NCI-H446 treated with DMSO at 0.1 percent for 48 hours (cell line): ENCODE measurements at regions not wholly inside any gene's neighbourhood (a gene's known extent, or its start where the extent isn't known, plus 50 kb on each side); places are given as distances from the start of the nearest gene placed in this dataset.
"Not testable (repeated sequence)": the region's sequence is repeated elsewhere in the genome, so short reads cannot be mapped to it uniquely, and the experiment has no call there.

Experiments
- DNase-seq: peaks from one replicate; lab custom pipeline; 2025; lab: John Stamatoyannopoulos, UW

DNA sequence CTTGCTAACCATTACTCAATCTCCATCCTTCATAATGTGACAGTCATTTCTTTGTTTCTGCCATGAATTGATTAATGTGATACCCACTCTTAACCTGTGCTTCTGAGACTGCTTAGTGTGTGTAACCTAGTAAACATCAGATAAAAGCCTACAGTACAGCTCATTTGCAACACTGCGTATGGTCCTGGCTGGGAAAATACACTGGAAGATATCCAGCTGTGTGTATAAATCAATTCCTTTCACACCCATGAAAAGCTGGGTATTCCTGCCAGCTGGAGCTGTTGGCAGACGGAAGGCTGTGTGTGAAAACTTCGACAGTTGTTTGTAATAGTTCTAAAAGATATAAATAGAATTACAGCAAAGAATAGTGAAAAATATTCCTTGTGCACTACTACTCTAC lies 509.2 kb downstream of the FRK start:
- peak; percentile 90 for DNase-seq

DNA sequence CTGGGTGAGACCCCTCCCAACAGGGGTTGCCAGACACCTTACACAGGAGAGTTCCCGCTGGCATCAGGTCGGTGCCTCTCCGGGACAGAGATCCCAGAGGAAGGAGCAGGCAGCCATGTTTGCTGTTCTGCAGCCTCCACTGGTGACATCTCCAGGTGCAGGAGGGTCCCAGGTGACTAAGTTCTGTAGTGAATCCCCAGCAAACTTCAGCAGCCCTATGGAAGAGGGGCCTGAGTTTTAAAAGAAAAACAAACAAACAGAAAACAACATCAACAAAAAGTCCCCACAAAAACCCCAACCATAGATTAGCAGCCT lies 515.1 kb downstream of the FRK start:
- DNase-seq, result no peak

DNA sequence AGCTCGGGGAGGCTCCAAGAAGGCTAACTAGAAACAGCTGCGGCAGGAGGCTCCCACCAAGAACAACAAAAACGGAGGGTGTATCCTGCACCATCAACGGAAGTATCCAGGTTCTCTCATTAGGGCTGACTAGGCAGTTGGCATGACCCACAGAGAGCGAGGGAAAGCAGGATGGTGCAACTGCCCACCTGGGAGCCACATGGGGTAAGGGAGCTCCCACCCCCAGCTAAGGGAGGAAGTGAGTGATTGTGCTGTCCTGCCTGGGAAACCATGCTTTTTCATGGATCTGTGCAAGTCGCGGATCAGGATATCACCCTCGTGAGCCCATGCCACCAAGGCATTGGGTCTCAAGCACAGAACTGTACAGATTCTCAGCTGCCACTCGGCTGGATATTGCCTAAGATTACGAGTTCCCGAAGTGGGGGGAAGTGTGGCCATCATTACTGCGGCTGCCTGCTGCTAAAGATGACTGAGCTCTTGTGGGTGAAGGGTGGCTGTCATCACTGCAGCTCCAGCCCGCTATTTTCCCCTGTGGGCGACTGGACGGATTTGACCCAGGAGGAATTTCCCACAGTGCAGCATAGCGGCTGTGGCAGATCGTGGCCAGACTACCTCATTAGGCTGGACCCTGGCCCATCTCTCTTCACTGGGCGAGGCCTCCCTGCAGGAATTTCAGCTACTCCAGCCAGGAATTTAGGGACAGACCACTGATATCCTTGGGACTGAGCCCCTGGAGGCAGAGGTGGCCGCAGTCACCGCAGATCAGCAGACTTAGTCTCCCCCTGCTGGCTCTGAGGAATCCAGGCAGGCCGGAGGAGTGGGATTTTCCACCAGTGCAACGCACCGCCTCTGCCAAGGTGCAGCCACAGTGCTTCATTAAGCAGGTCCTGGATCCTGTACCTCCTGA lies 515.7 kb downstream of the FRK start:
- DNase-seq, result no peak

DNA sequence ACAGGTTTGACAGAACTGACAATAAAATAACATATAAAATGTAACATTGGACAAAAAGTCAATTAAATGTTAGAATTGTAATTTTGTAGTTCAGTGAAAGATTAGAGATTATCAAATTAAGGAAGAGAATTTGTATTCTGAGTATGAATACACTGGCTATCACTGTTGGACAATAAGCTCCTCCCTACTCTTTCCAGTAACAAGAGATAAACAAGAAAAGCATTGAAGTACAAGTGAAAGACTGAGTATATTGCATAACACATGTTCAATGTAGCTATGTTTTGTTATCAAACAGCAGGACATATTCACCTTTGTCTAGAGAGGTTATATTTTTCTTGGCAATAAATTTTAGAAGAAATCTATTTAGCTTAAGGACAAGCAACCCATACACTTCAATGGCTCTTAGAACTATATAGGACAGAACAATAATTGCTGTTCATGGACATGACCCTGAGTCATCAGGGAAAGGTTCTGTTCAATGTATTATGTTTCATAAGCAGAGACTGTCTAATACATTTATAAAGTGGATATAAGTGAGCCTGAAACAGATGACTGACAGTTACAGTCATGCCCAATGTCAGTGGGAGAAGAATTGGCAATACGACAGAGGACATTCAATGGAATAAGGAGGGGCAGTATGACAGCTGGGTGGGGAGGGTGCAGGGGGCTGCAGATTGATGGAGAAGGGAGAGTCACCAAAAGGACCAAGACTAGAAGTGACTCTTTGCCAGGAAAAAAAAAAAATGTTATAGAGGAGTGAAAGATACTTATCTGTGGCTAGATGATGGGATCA lies 520.4 kb downstream of the FRK start:
- DNase-seq, result no peak

DNA sequence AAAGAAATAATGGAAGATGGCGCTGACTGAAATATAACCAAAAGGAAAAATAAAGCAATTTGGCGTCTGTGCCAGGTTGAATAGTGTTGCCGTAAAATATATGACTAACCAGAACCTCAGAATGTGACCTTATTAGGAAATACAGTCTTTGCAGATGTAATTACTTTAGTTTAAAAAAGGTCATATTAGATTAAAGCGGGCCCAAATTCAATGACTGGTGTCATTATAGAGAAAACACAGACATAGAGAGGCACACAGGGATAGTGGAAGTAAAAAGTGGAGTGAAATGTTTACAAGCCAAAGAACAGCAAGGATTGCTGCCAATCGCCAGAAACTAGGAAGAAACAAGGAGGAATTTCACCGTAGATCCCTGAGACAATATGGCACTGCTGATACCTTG lies 521.2 kb downstream of the FRK start:
- no peak for DNase-seq

DNA sequence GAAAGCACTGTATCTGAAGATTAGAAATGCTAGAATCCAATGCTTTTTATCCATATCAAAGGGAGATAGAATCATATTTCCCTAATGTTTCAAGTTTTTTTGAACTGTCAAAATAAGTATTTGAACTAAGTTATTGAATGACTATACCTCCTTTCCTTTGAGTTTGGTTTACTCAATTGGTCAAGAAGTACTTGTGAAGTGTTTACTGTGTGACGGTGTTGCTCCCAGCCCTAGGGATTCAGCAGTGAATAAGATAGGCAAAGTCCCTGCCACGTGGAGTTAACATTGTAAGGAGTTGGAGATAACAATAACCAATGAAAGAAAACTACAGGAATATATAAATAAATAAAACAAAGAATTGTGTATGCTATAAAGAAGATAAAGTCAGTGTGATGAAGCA lies 535.9 kb downstream of the FRK start:
- no peak for DNase-seq

DNA sequence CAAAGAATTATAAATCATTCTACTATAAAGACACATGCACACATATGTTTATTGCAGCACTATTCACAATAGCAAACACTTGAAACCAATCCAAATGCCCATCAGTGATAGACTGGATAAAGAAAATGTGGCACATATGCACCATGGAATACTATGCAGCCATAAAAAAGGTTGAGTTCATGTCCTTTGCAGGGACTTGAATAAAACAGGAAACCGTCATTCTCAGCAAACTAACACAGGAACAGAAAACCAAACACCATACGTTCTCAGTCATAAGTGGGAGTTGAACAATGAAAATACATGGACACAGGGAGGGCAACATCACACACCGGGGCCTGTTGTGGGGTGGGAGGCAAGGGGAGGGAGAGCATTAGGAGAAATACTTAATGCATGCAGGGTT lies 538.9 kb downstream of the FRK start:
- DNase-seq, result not testable (repeated sequence)

DNA sequence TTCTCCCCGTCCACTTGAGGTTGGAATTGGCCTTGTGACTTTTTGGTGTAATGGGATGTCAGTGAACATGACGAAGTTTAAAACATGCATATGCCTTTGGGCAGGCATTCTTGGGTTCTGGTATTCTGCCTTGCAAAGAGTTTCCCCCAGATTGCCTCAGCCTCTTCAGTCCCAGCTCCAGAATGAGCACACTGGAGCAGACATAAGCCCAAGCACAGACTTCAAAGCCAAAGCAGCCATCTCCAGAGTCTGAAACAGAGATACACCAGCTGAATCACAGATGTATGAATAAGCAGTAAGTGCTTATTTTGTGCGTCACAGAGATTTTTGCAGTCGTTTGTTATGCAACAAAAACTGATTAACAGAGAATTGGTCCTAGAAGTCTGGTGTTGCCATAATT lies 546.0 kb downstream of the FRK start:
- DNase-seq, result no peak

DNA sequence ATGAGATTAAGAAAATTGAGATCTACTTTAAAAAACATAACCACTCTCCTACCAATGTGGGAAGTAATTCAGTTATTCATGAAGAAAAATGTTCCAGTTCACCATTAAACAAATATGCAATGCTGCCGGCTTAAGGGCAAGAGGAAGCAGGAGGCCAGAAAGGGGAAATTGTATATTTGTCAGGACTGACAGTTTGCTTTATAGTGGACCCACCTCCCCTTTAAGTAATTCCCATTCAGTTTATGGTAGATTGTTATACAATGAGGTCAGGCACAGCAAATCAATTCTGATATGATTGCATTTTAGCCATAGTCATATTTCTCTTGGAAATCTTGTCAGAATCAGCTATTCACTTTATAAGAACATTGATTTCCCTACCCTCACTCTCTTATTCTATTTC lies 547.8 kb downstream of the FRK start:
- no peak for DNase-seq

DNA sequence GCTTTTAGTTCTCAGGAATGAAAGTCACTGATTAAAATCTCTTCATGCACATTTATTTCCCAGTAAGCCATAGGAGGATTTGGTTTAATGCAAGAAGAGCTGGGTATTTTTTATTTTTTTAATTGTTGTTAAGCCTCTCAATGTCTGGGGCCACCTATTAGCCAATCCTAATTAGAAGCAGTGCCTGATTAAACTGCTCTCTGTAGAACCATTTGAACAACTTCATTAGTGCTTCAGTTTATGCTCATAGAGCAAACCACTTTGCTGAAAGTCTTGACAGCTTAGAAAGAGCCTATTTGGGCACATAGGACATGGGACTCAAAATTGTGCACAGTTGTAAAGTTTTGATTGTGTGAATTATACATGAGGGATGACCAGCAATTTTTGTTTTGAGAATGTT lies 548.9 kb downstream of the FRK start:
- no peak for DNase-seq

DNA sequence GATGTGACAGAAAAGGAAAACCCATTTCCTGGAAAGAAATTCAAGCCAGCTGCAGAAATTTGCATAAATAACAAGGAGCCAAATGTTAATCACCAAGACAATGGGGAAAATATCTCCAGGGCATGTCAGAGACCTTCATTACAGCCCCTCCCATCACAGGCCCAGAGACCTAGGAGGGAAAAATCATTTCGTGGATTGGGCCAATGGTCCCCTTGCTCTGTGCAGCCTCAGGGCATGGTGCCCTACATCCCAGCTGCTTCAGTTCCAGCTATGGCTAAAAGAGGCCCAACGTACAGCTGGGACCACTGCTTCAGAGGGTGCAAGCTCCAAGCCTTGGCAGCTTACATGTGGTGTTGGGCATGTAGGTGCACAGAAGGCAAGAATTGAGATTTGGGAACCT lies 558.3 kb downstream of the FRK start:
- DNase-seq, result not testable (repeated sequence)

DNA sequence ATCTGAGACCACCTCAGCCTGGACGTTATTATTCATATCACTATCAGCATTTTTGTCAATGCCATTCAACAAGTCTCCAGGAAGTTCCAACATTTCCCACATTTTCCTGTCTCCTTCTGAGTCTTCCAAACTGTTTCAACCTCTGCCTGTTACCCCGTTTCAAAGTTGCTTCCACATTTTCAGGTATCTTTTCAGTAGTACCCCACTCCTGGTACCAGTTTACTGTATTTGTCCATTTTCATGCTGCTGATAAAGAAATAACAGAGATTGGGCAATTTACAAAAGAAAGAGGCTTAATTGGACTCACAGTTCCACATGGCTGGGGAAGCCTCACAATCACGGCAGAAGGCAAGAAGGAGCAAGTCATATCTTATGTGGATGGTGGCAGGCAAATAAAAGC lies 565.5 kb downstream of the FRK start:
- DNase-seq, result no peak

DNA sequence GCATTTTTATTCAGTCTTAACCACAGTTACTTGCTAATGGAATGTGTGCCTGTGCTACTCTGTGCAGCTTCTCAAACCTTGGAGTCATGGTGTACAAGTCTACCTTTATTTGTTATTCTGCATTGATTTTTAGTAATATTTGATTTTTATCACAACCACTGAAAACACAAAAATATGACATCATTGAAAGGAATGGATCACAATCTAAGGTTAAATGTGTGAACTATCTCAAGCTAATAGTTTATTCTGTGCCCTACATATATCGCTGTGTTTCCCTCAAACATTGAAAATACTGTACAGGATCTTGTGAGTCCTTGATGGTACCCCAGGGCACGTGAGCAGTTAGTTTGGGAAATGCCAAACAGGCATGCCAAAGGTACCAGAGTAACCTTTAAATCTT lies 573.4 kb downstream of the FRK start:
- DNase-seq, result no peak

DNA sequence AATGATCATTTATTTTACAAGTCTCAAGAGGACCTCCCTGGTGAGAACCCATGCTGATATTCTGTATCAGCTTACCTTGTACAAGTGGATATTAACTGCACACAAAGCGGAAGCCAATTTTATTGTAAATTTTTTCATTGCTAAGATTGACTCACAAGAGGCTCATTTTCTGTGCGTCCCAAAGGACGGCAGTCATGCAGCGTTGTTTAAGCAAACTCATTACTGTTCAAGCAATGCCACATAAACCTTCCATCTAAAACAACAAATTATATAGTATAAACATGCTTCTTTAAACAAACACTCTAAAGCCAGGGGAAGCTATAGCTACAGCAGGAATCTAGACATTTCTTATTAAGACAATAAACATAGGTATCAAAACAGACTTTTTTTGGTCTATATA lies 575.3 kb downstream of the FRK start:
- no peak for DNase-seq

DNA sequence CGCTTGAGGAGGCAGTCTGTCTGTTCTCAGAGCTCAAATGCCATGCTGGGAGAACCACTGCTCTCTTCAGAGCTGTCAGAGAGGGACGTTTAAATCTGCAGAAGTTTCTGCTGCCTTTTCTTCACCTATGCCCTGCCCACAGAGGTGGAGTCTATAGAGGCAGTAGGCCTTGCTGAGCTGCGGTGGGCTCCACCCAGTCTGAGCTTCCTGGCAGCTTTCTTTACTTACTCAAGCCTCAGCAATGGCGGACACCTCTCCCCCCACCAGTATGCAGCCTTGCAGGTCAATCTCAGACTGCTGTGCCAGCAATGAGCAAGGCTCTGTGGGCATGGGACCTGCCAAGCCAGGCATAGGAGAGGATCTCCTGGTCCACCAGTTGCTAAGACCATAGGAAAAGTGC lies 580.1 kb downstream of the FRK start:
- not testable (repeated sequence) for DNase-seq

DNA sequence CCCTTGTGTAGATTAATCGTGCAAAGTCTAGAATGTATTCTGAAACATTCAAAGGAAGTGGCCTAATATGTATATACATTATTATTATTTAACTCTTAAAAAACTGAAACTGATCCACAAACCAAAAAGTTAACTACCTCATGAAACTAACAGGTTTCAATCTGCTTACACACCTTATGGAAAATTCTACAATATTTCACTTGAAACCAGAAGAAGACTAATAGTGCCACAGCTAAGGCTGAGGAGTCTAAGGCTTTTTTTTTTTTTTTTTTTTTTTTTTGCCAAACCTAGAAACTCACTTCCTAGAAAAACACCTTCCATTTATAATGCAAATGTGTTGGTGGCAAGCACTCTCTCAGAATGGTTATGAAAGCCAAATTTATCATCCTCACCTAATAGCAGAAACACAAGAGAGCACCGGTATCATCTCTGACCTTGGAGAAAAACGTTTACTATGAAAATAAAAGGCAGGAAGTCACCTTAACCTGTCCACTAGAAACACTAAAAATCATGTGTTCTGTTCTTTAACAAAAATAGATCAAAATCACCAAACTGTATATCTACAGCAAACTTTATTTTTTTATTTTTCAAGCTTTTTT lies 586.1 kb downstream of the FRK start:
- no peak for DNase-seq

DNA sequence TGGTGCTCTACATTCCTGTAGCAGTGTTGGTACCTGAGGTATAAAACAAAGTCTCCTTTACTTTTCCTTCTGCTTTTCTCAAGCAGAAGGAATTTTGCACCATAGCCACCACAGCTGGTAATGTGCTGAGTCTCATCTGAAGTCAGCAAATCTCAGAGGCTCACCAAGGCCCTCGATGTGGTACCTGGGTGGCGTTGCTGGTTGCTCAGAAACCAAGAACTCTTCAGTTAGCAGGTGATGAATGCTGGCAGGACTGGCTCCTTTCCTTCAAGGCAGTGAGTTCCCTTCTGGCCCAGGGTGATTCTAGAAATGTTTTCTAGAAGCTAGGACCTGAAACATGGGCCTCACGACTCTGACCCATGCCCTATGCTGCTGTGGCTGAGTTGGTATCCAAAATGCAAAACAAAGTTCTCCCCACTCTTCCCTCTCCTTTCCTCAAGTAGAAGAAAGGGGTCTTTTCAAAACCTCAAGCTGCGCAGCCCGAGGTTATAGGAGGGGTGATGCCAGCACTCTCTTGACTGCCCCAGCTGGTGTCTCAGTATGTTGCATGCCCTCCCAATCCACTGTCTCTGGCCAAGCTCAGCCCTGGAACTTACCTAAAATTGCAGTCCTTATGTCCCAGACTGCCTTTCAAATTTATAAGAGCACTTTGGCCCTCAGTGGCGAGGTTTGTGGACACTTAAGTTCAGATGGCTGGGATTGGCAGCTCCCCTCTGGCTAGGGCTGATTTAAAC lies 592.3 kb downstream of the FRK start:
- DNase-seq, result no peak

DNA sequence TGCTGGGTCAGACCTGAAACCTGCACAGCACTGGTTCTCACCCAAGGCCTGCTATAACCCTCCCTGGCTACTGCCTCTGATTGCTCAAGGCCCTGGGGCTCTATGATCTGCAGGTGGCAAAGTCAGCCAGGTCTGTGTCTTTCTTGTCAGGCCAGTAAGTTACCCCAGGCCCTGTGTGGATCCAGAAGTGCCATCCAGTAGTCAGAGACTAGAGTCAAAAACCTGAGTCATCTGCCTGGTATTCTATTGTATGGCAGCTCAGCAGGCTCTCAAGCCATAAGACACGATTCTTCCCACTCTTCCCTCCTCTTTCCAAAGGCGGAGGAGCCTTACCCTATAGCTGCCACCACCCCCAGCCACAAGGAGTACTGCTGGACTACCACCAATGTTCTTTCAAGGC lies 593.0 kb downstream of the FRK start:
- no peak for DNase-seq

DNA sequence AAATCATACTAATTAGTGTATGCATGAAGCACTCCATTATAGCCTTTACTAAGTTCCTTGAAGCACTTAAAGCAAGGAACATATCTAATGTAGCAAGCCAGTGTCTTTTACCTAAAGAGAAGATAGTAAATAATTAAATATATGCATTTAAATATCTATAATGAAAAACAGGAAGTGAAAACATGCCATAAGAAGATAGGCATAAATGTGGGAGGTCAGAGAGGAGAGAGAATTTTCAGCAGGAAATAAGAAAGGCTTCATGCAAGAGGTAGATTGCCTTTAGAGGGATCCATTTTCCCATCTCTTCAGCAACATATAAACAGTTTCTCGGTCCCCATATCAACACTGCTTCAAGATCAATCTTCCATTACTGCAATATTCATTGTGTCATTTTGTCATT lies 599.8 kb downstream of the FRK start:
- DNase-seq, result no peak

DNA sequence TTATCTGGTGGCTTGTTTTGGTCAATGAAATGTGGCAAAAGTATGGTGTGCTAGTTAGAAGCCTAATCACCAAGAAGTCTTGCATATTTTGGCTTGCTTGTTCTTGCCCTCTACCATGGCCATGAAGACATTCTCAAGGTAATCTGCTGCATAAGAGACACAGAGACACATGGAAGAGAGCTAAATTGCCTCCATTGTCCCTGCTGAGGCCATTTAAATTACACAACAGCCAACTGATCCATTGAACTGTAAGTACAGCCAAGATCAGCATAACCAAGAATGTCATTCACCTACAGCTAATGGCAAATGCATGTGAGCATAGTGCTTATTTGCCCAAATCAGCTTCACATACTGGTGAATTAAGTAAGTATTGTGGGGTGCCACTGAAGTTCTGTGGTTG lies 603.8 kb downstream of the FRK start:
- DNase-seq, result no peak

DNA sequence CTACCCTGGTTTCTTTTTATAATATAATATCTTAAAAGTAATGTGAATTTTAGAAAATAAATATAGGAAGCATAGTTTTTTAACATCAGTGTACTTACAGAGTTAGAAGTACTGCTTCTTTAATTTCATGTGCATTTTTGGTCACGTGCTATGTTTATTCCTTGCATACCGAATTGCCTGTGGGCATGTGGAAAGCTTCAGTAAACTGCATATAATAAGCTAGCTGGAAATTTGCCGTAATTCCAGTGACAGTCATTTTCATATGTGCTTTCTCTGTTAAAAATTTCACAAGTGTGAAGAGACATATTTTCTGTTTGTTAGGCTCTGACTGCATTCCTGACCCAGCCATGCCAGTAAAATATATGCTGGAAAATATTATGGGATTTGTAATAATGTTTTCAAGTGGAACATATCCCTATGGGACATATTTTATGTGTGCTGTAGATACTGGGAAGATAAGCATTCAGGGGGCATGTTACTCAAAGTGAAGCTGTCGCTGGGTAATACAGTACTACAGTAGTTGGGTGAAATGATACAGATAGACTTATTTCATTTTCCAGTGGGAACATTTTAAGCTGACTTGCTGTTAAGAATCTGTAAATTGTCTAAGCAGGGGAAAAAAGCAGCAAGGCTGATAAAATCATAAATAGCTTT lies 616.7 kb downstream of the FRK start:
- no peak for DNase-seq

DNA sequence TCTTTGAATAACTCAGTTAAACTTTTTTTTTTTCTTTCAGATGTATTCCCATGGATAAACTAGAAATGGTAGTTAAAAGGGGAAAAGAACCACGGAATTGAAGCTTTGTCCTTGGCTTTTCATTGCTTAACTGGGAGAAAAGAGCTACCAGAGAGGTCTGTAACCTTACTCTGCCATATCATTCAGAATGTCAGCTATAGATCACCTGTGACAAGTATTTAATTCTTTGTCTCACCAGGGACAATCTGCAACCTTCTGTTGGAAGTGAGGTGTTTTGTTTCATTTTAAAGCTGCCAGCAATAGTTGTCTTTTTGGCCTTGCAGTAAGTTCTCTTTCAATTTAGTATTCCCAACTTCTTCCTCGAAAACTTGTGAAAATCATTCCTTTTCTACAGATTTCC lies 618.4 kb downstream of the FRK start:
- no peak for DNase-seq
